ENCODE measurements at regions not wholly inside any gene's neighbourhood (a gene's known extent, or its start where the extent isn't known, plus 50 kb on each side); places are given as distances from the start of the nearest gene placed in this dataset.
"Not testable (repeated sequence)": the region's sequence is repeated elsewhere in the genome, so short reads cannot be mapped to it uniquely, and the experiment has no call there.

- not testable (repeated sequence) for DNase-seq, H3K4me3 Mint-ChIP-seq, H3K27me3 Mint-ChIP-seq, H3K9me3 Mint-ChIP-seq, H3K27ac Mint-ChIP-seq, ATAC-seq
- H3K4me1 Mint-ChIP-seq = peaks cover 20% of the 10 kb centered on the region
These were observed 55.7 kb upstream of the OGFRL1 start for GRCh38 chr6:71232890-71233289.

- ATAC-seq = no peak
These were observed 51.6 kb upstream of the OGFRL1 start for GRCh38 chr6:71236926-71237434.

GRCh38 chr6:71238351-71238750 is 50.3 kb upstream of the OGFRL1 start:
- ATAC-seq (no peak), DNase-seq (no peak)
- H3K27ac Mint-ChIP-seq = no peak overlapping the region
- H3K27me3 Mint-ChIP-seq = peaks cover 18% of the 10 kb centered on the region
- no peak overlapping the region for H3K4me3 Mint-ChIP-seq
- no peaks in the 10 kb centered on the region for H3K9me3 Mint-ChIP-seq
- no peaks in the 10 kb centered on the region for H3K4me1 Mint-ChIP-seq

More at GRCh38 chr6:71236926-71237434, 51.6 kb upstream of the OGFRL1 start:
- no peak for DNase-seq
- Mint-ChIP-seq H3K4me1 (no peaks in the 10 kb centered on the region), H3K27me3 (peaks cover 18% of the 10 kb centered on the region), H3K4me3 (no peak overlapping the region), H3K27ac (no peak overlapping the region), H3K9me3 (no peaks in the 10 kb centered on the region)

All from stimulated activated naive CD8-positive, alpha-beta T cell treated with anti-CD3 and anti-CD28 coated beads, Interleukin-15, amount 100 ng/mL, for 72 hours (primary cell).